Endodermal cell (in vitro differentiated cells): ENCODE measurements at regions not wholly inside any gene's neighbourhood (a gene's known extent, or its start where the extent isn't known, plus 50 kb on each side); places are given as distances from the start of the nearest gene placed in this dataset.

ENCODE experiments used
- DNase-seq: peaks from one replicate; pipeline ENCODE4 v3.0.0-alpha.2; 2017
- H3K27ac ChIP-seq: 2 replicates; pipeline ENCODE4 v1.5.1; 2013; ENCODE audit warnings: mild to moderate bottlenecking, low read depth, low read length, moderate library complexity
- H3K27me3 ChIP-seq: 2 replicates; pipeline ENCODE4 v1.6.1; 2013; ENCODE audit warnings: mild to moderate bottlenecking, low read length, moderate library complexity; ENCODE audit not compliant: insufficient read depth, control insufficient read depth, poor library complexity, severe bottlenecking
- H3K36me3 ChIP-seq: 2 replicates; pipeline ENCODE4 v1.7.0; 2013; ENCODE audit warnings: mild to moderate bottlenecking, low read length, moderate library complexity; ENCODE audit not compliant: control insufficient read depth, insufficient read depth
- H3K4me1 ChIP-seq: one replicate; pipeline ENCODE4 v1.7.0; 2013; ENCODE audit warnings: low read length; ENCODE audit not compliant: control insufficient read depth, insufficient read depth
- H3K4me3 ChIP-seq: 2 replicates; pipeline ENCODE4 v1.5.1; 2013; ENCODE audit warnings: mild to moderate bottlenecking, low read length, moderate library complexity
- H3K9ac ChIP-seq: 2 replicates; pipeline ENCODE4 v1.6.1; 2013; ENCODE audit warnings: mild to moderate bottlenecking, low read length, moderate library complexity; ENCODE audit not compliant: poor library complexity, severe bottlenecking; ENCODE audit errors: extremely low read depth
- H3K9me3 ChIP-seq: 2 replicates; pipeline ENCODE4 v1.6.1; 2013; ENCODE audit warnings: mild to moderate bottlenecking, low read length, moderate library complexity; ENCODE audit not compliant: control insufficient read depth
- H3K27ac Mint-ChIP-seq: 2 replicates; pipeline ENCODE4 v1.8.0; 2020; ENCODE audit warnings: mixed read lengths
- H3K27me3 Mint-ChIP-seq: 2 replicates; pipeline ENCODE4 v1.8.0; 2021; ENCODE audit warnings: mild to moderate bottlenecking, mixed read lengths; ENCODE audit not compliant: insufficient read depth
- H3K36me3 Mint-ChIP-seq: 2 replicates; pipeline ENCODE4 v1.8.0; 2020; ENCODE audit warnings: low read depth, mixed read lengths
- H3K4me1 Mint-ChIP-seq: 2 replicates; pipeline ENCODE4 v1.8.0; 2020; ENCODE audit warnings: mixed read lengths
- H3K4me3 Mint-ChIP-seq: 2 replicates; pipeline ENCODE4 v1.8.0; 2020; ENCODE audit warnings: mild to moderate bottlenecking, moderate library complexity, mixed read lengths
- H3K9me3 Mint-ChIP-seq: 2 replicates; pipeline ENCODE4 v1.8.0; 2020; ENCODE audit warnings: mild to moderate bottlenecking, mixed read lengths
- WGBS, 2 experiments: methylation state at CpG; one replicate each; pipeline versions ENCODE4 v1.1.5 to v1.1.7; 2013; ENCODE audit warnings: missing lambda C conversion rate in 2 of 2, mixed read lengths in 1 of 2; ENCODE audit not compliant: insufficient coverage in 1 of 2, insufficient read length in 1 of 2; 5-methylcytosine and 5-hydroxymethylcytosine counted together
- TF ChIP-seq, protein P1 (sequence below): fragments of 200-600 bp; sonication (generic); conservative IDR thresholded peaks from 2 replicates; pipeline ENCODE4 v1.5.0; 2021; ENCODE audit warnings: antibody characterized with exemption, mild to moderate bottlenecking

DNA sequence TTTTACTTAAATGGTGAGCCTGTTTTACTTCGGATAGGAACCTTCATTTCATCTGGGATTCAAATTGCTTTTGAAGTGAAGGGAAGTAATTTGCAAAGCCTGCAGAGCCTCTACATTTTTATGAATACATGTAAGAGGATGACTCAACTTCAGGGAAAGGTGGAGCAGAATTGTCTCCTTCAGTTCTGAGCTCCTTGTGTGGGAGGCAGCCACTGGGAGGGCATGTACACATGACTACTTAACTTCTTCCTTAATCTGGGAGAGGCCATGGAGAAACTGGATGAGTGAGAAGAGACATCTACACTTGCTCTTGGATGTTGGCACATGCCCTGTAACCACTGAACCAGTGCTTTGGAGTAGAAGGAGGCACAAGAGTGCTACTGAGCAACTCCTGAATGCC lies 145.1 kb upstream of the NRSN1 start:
- Histone ChIP-seq H3K9me3 (no peaks in the 10 kb centered on the region), H3K27ac (no peak overlapping the region), H3K4me3 (no peak overlapping the region), H3K36me3 (no peaks in the 10 kb centered on the region), H3K27me3 (no peaks in the 10 kb centered on the region), H3K4me1 (no peaks in the 10 kb centered on the region), H3K9ac (no peak overlapping the region)
- TF ChIP-seq, protein P1, sequence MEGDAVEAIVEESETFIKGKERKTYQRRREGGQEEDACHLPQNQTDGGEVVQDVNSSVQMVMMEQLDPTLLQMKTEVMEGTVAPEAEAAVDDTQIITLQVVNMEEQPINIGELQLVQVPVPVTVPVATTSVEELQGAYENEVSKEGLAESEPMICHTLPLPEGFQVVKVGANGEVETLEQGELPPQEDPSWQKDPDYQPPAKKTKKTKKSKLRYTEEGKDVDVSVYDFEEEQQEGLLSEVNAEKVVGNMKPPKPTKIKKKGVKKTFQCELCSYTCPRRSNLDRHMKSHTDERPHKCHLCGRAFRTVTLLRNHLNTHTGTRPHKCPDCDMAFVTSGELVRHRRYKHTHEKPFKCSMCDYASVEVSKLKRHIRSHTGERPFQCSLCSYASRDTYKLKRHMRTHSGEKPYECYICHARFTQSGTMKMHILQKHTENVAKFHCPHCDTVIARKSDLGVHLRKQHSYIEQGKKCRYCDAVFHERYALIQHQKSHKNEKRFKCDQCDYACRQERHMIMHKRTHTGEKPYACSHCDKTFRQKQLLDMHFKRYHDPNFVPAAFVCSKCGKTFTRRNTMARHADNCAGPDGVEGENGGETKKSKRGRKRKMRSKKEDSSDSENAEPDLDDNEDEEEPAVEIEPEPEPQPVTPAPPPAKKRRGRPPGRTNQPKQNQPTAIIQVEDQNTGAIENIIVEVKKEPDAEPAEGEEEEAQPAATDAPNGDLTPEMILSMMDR = no peak
- 60 to 81% methylated on average over 1 of the region's 1 CpG for WGBS, 2 experiments
- Mint-ChIP-seq H3K9me3 (no peaks in the 10 kb centered on the region), H3K27me3 (no peaks in the 10 kb centered on the region), H3K27ac (no peak overlapping the region), H3K4me3 (no peak overlapping the region), H3K36me3 (no peaks in the 10 kb centered on the region), H3K4me1 (peaks cover 5% of the 10 kb centered on the region)
- no peak for DNase-seq

DNA sequence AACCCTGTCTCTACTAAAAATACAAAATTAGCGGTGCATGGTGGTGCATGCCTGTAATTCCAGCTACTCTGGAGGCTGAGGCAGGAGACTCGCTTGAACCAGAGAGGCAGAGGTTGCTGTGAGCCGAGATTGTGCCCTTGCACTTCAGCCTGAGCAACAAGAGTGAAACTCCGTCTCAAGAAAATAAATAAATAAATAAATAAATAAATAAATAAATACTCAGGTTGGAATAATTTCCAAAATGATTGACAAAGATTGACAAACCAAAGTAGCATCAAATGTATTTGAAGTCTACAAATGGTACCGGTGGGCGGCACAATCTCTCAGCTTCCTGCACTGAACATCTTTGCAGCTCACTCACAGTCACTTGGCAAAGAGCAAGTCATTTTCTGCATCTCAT lies 144.1 kb upstream of the NRSN1 start:
- Mint-ChIP-seq H3K4me3 (no peak overlapping the region), H3K27me3 (no peaks in the 10 kb centered on the region), H3K9me3 (no peaks in the 10 kb centered on the region), H3K27ac (no peak overlapping the region), H3K36me3 (no peaks in the 10 kb centered on the region), H3K4me1 (peaks cover 5% of the 10 kb centered on the region)
- no peak for DNase-seq
- no peak overlapping the region for H3K4me3 ChIP-seq
- TF ChIP-seq, protein P1 = no peak
- no peak overlapping the region for H3K9ac ChIP-seq
- H3K27ac ChIP-seq = no peak overlapping the region
- WGBS, 2 experiments = 92 to 96% methylated on average over 3 to 5 of the region's 6 CpGs
- H3K27me3 ChIP-seq = no peaks in the 10 kb centered on the region
- H3K4me1 ChIP-seq = no peaks in the 10 kb centered on the region
- no peaks in the 10 kb centered on the region for H3K9me3 ChIP-seq
- no peaks in the 10 kb centered on the region for H3K36me3 ChIP-seq

DNA sequence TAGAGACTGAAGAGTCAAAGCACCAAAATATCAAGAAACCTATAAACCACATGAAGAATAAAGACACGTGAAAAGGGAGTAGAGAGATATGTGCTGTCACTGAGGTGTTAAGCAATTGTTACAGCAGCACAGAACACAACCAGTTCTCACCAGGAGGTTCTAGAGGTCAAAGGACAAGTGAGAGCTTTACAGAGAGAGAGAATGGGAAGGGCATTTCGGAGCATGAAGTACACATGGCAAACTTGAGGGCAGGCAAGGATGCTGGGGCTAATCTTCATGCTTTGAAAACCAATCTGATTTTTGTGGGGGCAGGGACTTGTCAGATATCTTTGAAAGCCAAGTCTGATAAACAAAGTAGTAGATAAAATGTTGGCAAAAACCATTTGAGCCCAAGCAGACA lies 142.3 kb upstream of the NRSN1 start:
- TF ChIP-seq, protein P1 = no peak
- no peak overlapping the region for H3K27ac Mint-ChIP-seq
- no peaks in the 10 kb centered on the region for H3K9me3 Mint-ChIP-seq
- Histone ChIP-seq H3K4me1 (no peaks in the 10 kb centered on the region), H3K9ac (no peak overlapping the region), H3K27me3 (no peaks in the 10 kb centered on the region), H3K27ac (no peak overlapping the region), H3K9me3 (no peaks in the 10 kb centered on the region), H3K4me3 (no peak overlapping the region), H3K36me3 (no peaks in the 10 kb centered on the region)
- peaks cover 5% of the 10 kb centered on the region for H3K4me1 Mint-ChIP-seq
- no peaks in the 10 kb centered on the region for H3K27me3 Mint-ChIP-seq
- no peak for DNase-seq
- no peaks in the 10 kb centered on the region for H3K36me3 Mint-ChIP-seq
- 70 to 83% methylated on average over 1 to 2 of the region's 2 CpGs for WGBS, 2 experiments
- H3K4me3 Mint-ChIP-seq = no peak overlapping the region
